IMR-90 (cell line): ENCODE measurements at regions not wholly inside any gene's neighbourhood (a gene's known extent, or its start where the extent isn't known, plus 50 kb on each side); places are given as distances from the start of the nearest gene placed in this dataset.
A peak's percentile ranks its signal among the peaks of the same experiment; 100 is the strongest.

ENCODE experiments used
- ATAC-seq: fragments of 200-7000 bp; cut with Tn5 transposase; 2 replicates; pipeline ENCODE4 v1.9.1; 2020; ENCODE audit warnings: low read depth, mild to moderate bottlenecking, moderate library complexity
- BruUV-seq: library from RNA; stranded (reverse); fragments of 400-500 nt; replicated peaks from 2 replicates; lab custom pipeline; 2021; lab: Mats Ljungman, UMichigan
- CTCF ChIA-PET: fragments of 300-600 bp; formaldehyde crosslinking; extraction: SDS; loops from one replicate; lab custom pipeline; 2021; ENCODE audit warnings: antibody characterized with exemption; lab: Yijun Ruan, JAX
- POLR2A ChIA-PET: fragments of 300-600 bp; sonication (Branson Sonifier 250); formaldehyde crosslinking; loops from one replicate; lab custom pipeline; 2022; ENCODE audit warnings: antibody characterized with exemption; ENCODE audit not compliant: unreplicated experiment; lab: Charles Lee
- DNase-seq: peaks from one replicate; pipeline ENCODE4 v3.0.0; 2013
- H2AFZ ChIP-seq: replicated peaks from 2 replicates; pipeline ENCODE3; 2013; ENCODE audit warnings: low read length, mild to moderate bottlenecking; ENCODE audit not compliant: poor library complexity
- H2AK5ac ChIP-seq: 2 replicates; pipeline ENCODE4 v1.6.1; 2013; ENCODE audit warnings: low read depth, low read length, inconsistent platforms
- H2AK9ac ChIP-seq: replicated peaks from 2 replicates; pipeline ENCODE3; 2013; ENCODE audit warnings: mild to moderate bottlenecking, low read depth, low read length, moderate library complexity; ENCODE audit not compliant: poor library complexity
- H2BK120ac ChIP-seq: 2 replicates; pipeline ENCODE4 v1.6.1; 2013; ENCODE audit warnings: low read depth, low read length, inconsistent platforms
- H2BK15ac ChIP-seq: 3 replicates; pipeline ENCODE4 v1.6.1; 2013; ENCODE audit warnings: low read depth, low read length, inconsistent platforms
- H2BK20ac ChIP-seq: 2 replicates; pipeline ENCODE4 v1.6.1; 2013; ENCODE audit warnings: low read depth, mild to moderate bottlenecking, inconsistent platforms, low read length, moderate library complexity
- H2BK5ac ChIP-seq: 2 replicates; pipeline ENCODE4 v1.6.1; 2013; ENCODE audit warnings: mild to moderate bottlenecking, low read depth, low read length, inconsistent platforms; ENCODE audit not compliant: poor library complexity, severe bottlenecking
- H3K14ac ChIP-seq: replicated peaks from 2 replicates; pipeline ENCODE4 v1.6.1; 2013; ENCODE audit warnings: low read depth, low read length, inconsistent platforms
- H3K18ac ChIP-seq: 2 replicates; pipeline ENCODE4 v1.6.1; 2013; ENCODE audit warnings: low read depth, low read length, control low read depth
- H3K23ac ChIP-seq: 2 replicates; pipeline ENCODE4 v1.6.1; 2013; ENCODE audit warnings: low read depth, low read length, inconsistent platforms
- H3K27ac ChIP-seq: 2 replicates; pipeline ENCODE4 v1.5.1; 2013; ENCODE audit warnings: mild to moderate bottlenecking, control low read depth, low read length; ENCODE audit not compliant: insufficient read depth
- H3K27me3 ChIP-seq: 2 replicates; pipeline ENCODE4 v1.6.1; 2013; ENCODE audit warnings: low read length; ENCODE audit not compliant: control insufficient read depth, insufficient read depth
- H3K36me3 ChIP-seq: 2 replicates; pipeline ENCODE4 v1.6.1; 2013; ENCODE audit warnings: low read length, mixed read lengths; ENCODE audit not compliant: control insufficient read depth, insufficient read depth
- H3K4ac ChIP-seq: 2 replicates; pipeline ENCODE4 v1.6.1; 2013; ENCODE audit warnings: low read depth, low read length, inconsistent platforms
- H3K4me1 ChIP-seq: 2 replicates; pipeline ENCODE4 v1.6.1; 2013; ENCODE audit warnings: low read length, mixed read lengths; ENCODE audit not compliant: control insufficient read depth, insufficient read depth
- H3K4me2 ChIP-seq: 2 replicates; pipeline ENCODE4 v1.6.1; 2013; ENCODE audit warnings: low read depth, mild to moderate bottlenecking, control low read depth, low read length, moderate library complexity
- H3K4me3 ChIP-seq: 2 replicates; pipeline ENCODE4 v1.5.1; 2013; ENCODE audit warnings: low read depth, mild to moderate bottlenecking, control low read depth, low read length, moderate library complexity; ENCODE audit not compliant: insufficient read depth
- H3K56ac ChIP-seq: 2 replicates; pipeline ENCODE4 v1.6.1; 2013; ENCODE audit warnings: low read length, inconsistent platforms; ENCODE audit not compliant: insufficient read depth; ENCODE audit errors: extremely low read depth
- H3K79me1 ChIP-seq, 2 experiments: 2 replicates each; pipeline ENCODE4 v1.6.1; 2013; ENCODE audit warnings: low read length in 2 of 2, inconsistent platforms in 1 of 2, low read depth in 1 of 2
- H3K9ac ChIP-seq: 2 replicates; pipeline ENCODE4 v1.6.1; 2013; ENCODE audit warnings: low read depth, low read length, control low read depth
- H3K9me1 ChIP-seq: 2 replicates; pipeline ENCODE4 v1.6.1; 2013; ENCODE audit warnings: low read length, inconsistent platforms; ENCODE audit not compliant: insufficient read depth
- H3K9me3 ChIP-seq: 2 replicates; pipeline ENCODE4 v1.6.1; 2013; ENCODE audit warnings: low read length; ENCODE audit not compliant: control insufficient read depth, insufficient read depth
- H4K20me1 ChIP-seq: 2 replicates; pipeline ENCODE4 v1.6.1; 2013; ENCODE audit warnings: low read length, inconsistent platforms; ENCODE audit not compliant: insufficient read depth
- H4K5ac ChIP-seq: 2 replicates; pipeline ENCODE4 v1.6.1; 2013; ENCODE audit warnings: mild to moderate bottlenecking, low read depth, low read length, control low read depth
- H4K8ac ChIP-seq, 2 experiments: 2 replicates each; pipeline ENCODE4 v1.6.1; 2013; ENCODE audit warnings: low read depth in 2 of 2, low read length in 2 of 2, control low read depth in 1 of 2, inconsistent platforms in 1 of 2
- H4K91ac ChIP-seq: 2 replicates; pipeline ENCODE4 v1.6.1; 2013; ENCODE audit warnings: low read depth, low read length, inconsistent platforms; ENCODE audit not compliant: insufficient read depth
- CHD1 ChIP-seq: IDR thresholded peaks from 2 replicates; pipeline ENCODE4 v1.6.1; 2012; ENCODE audit warnings: low read depth, low read length, improper control_type of control experiment
- MXI1 ChIP-seq: IDR thresholded peaks from 2 replicates; pipeline ENCODE4 v1.6.1; 2012; ENCODE audit warnings: low read depth, mild to moderate bottlenecking, low read length, moderate library complexity, borderline replicate concordance
- NFE2L2 ChIP-seq: fragments of 150-350 bp; IDR thresholded peaks from 2 replicates; pipeline ENCODE4 v1.6.1; 2016; ENCODE audit warnings: low read depth, mild to moderate bottlenecking, low read length
- RCOR1 ChIP-seq: IDR thresholded peaks from 2 replicates; pipeline ENCODE4 v1.6.1; 2012; ENCODE audit warnings: mild to moderate bottlenecking, low read length, improper control_type of control experiment; ENCODE audit not compliant: insufficient replicate concordance
- RFX5 ChIP-seq: IDR thresholded peaks from 2 replicates; pipeline ENCODE4 v1.8.0; 2012; ENCODE audit warnings: low read depth, mild to moderate bottlenecking, low read length, moderate library complexity
- SMC3 ChIP-seq: fragments of 150-350 bp; IDR thresholded peaks from 2 replicates; pipeline ENCODE4 v1.6.1; 2016; ENCODE audit warnings: low read depth, mild to moderate bottlenecking, antibody characterized with exemption, low read length, moderate library complexity
- WGBS, 2 experiments: methylation state at CpG; one replicate each; pipeline versions ENCODE4 v1.1.5 to v1.1.7; 2013; ENCODE audit warnings: missing lambda C conversion rate in 2 of 2; ENCODE audit not compliant: insufficient read length in 1 of 2; ENCODE audit errors: extremely low coverage in 2 of 2; 5-methylcytosine and 5-hydroxymethylcytosine counted together
- dilution Hi-C: fragments of 300-500 bp; cut with HindIII; formaldehyde crosslinking; loops from one replicate; pipeline ENCODE4 v1.14.3; 2018; ENCODE audit warnings: low sequenced_read_pairs; ENCODE audit not compliant: unreplicated experiment
- in situ Hi-C: fragments of 300-500 bp; cut with MboI; formaldehyde crosslinking; loops from 3 replicates; pipeline ENCODE4 v1.14.3; 2019; ENCODE audit warnings: low sequenced_read_pairs, inconsistent platforms, mixed read lengths
- intact Hi-C: fragments of 100-400 bp; cut with micrococcal nuclease; formaldehyde crosslinking; loops from 2 replicates; pipeline ENCODE4 v1.10.0; 2022

- BruUV-seq: no TSS peak
- Histone ChIP-seq H3K18ac (no peak overlapping the region), H2BK5ac (no peak overlapping the region), H4K91ac (no peak overlapping the region), H4K8ac (no peak overlapping the region), H2AFZ (no peak overlapping the region), H2BK15ac (no peak overlapping the region), H3K9me3 (no peaks in the 10 kb centered on the region), H2BK20ac (no peak overlapping the region), H3K4ac (no peak overlapping the region), H4K5ac (no peak overlapping the region), H2AK5ac (no peak overlapping the region), H4K20me1 (no peaks in the 10 kb centered on the region), H3K56ac (no peak overlapping the region), H3K23ac (no peak overlapping the region), H3K4me1 (peaks cover 2% of the 10 kb centered on the region), H3K4me3 (no peak overlapping the region), H2BK120ac (no peak overlapping the region), H3K36me3 (no peaks in the 10 kb centered on the region), H2AK9ac (no peak overlapping the region), H3K9me1 (no peaks in the 10 kb centered on the region), H3K79me1 (no peaks in the 10 kb centered on the region), H3K9ac (no peak overlapping the region), H3K4me2 (no peak overlapping the region), H3K14ac (no peak overlapping the region), H3K27ac (no peak overlapping the region), H3K27me3 (no peaks in the 10 kb centered on the region)
- CTCF ChIA-PET: interaction anchor here (1.1 to 1.7 kb wide), 6 partner anchors 11 to 460 kb away, joined by 3 to 6 read pairs (median 4); partner anchors contain the start of gene ETV1
- intact Hi-C loops: loop anchor here (2.0 to 10.0 kb wide), 4 partner anchors 217 to 715 kb away; partner anchors contain the start of gene ETV1
- no peak for TF ChIP-seq SMC3
- TF ChIP-seq CHD1: no peak
- TF ChIP-seq RFX5: no peak
- TF ChIP-seq MXI1: no peak
- no peak for TF ChIP-seq RCOR1
- no peak for TF ChIP-seq NFE2L2
- POLR2A ChIA-PET: no interaction called here
- in situ Hi-C loops: loop anchor here (25.0 kb wide), 1 partner anchor 455 kb away; no protein-coding TSS in a partner anchor
- no CpG with 5 or more reads among the region's 2 CpGs for WGBS, 2 experiments
- peak; percentile 73 for ATAC-seq
- dilution Hi-C loops: no loop called here
- DNase-seq: peak; percentile 28
Observed at GRCh38 chr7:13742126-13742525, 247.3 kb downstream of the ETV1 start.
